ENCODE measurements at regions not wholly inside any gene's neighbourhood (a gene's known extent, or its start where the extent isn't known, plus 50 kb on each side); places are given as distances from the start of the nearest gene placed in this dataset.

DNA sequence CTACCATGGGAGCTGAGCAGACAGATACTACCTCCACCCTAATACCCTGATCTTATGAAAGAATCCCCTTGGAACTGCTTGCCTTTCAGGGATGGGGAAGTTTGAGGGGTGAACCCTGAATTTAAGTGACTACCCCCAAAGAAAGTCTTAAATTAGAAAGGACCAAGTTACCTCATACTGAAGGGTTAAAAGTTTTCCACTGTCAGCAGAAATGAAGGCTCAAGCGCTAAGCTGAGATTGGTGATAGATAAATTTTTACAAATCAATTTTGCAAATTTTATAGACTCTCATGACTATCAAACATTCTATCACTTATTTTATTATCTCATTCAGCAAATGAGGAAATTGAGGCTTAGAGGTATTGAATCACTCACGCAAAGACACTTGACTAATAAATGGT, 233.2 kb upstream of the THSD7B start:
- TF ChIP-seq POLR2AphosphoS5 (IDR thresholded peaks at IDR 0.05), result no peak
- no peak for TF ChIP-seq POLR2A (IDR thresholded peaks at IDR 0.05)

Measured in breast epithelium (tissue), 3 donors.